Ishikawa (cell line): ENCODE measurements at regions not wholly inside any gene's neighbourhood (a gene's known extent, or its start where the extent isn't known, plus 50 kb on each side); places are given as distances from the start of the nearest gene placed in this dataset.

Source experiments
- CEBPB ChIP-seq: IDR thresholded peaks from 2 replicates; pipeline ENCODE4 v1.6.1; 2012
- CREB1 ChIP-seq: IDR thresholded peaks from 2 replicates; pipeline ENCODE4 v1.6.1; 2012; ENCODE audit warnings: low read depth
- EGR1 ChIP-seq: IDR thresholded peaks from 2 replicates; pipeline ENCODE4 v1.6.1; 2012
- EP300 ChIP-seq: IDR thresholded peaks from 2 replicates; pipeline ENCODE4 v1.6.1; 2012; ENCODE audit warnings: borderline replicate concordance
- FOXM1 ChIP-seq: IDR thresholded peaks from 2 replicates; pipeline ENCODE4 v1.6.1; 2012; ENCODE audit warnings: low read depth, borderline replicate concordance
- MAX ChIP-seq: IDR thresholded peaks from 2 replicates; pipeline ENCODE4 v1.6.1; 2012
- NFIC ChIP-seq: IDR thresholded peaks from 2 replicates; pipeline ENCODE4 v1.6.1; 2012
- RAD21 ChIP-seq: IDR thresholded peaks from 2 replicates; pipeline ENCODE4 v1.6.1; 2012; ENCODE audit warnings: low read depth
- REST ChIP-seq: IDR thresholded peaks from 2 replicates; pipeline ENCODE4 v1.6.1; 2012; ENCODE audit warnings: low read depth, mild to moderate bottlenecking
- TAF1 ChIP-seq: IDR thresholded peaks from 2 replicates; pipeline ENCODE4 v1.6.1; 2012; ENCODE audit warnings: low read depth, mild to moderate bottlenecking
- TCF12 ChIP-seq: IDR thresholded peaks from 2 replicates; pipeline ENCODE4 v1.6.1; 2012; ENCODE audit warnings: low read depth
- TEAD4 ChIP-seq: IDR thresholded peaks from 2 replicates; pipeline ENCODE4 v1.6.1; 2012
- USF1 ChIP-seq: IDR thresholded peaks from 2 replicates; pipeline ENCODE4 v1.6.1; 2012
- YY1 ChIP-seq: IDR thresholded peaks from 2 replicates; pipeline ENCODE4 v1.6.1; 2012; ENCODE audit warnings: low read depth
- ZBTB7A ChIP-seq: IDR thresholded peaks from 2 replicates; pipeline ENCODE4 v1.6.1; 2012; ENCODE audit warnings: low read depth

GRCh38 chr3:75078290-75078689, 463.8 kb upstream of the CNTN3 start:
- no peak for TF ChIP-seq CEBPB
- TF ChIP-seq CREB1: no peak

GRCh38 chr3:75082845-75083244, 468.4 kb upstream of the CNTN3 start:
- TF ChIP-seq EP300 (no peak), CEBPB (no peak), EGR1 (no peak), MAX (no peak), RAD21 (no peak), ZBTB7A (no peak), REST (no peak), TAF1 (no peak), TCF12 (no peak), USF1 (no peak), TEAD4 (no peak), NFIC (no peak), FOXM1 (no peak), YY1 (no peak), CREB1 (no peak)

DNA sequence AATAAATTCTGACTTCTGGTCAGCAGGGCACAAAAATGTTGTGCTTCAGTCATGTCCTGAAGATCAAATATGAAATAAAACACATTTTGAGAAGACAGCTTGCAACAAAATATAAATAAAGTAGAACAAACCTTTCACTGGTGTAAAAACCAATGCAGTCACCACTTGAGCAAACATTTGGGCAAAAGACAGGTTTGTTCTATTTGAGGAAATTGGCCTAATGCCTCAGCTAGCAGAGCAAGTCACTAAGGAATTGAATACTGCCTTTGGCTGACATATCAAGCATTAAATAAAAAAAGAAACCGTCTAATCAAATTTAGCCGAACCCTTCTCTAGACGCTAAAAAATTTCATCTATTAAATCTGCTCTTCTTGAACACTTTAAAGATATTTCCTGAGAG, 475.4 kb upstream of the CNTN3 start:
- TF ChIP-seq FOXM1 (no peak), YY1 (no peak), EP300 (no peak), TAF1 (no peak), EGR1 (no peak), RAD21 (no peak), MAX (no peak), USF1 (no peak), NFIC (no peak), CREB1 (no peak), TCF12 (no peak), CEBPB (no peak), REST (no peak), ZBTB7A (no peak), TEAD4 (no peak)

GRCh38 chr3:75101329-75102147, 487.1 kb upstream of the CNTN3 start:
- TF ChIP-seq ZBTB7A (no peak), RAD21 (no peak), EGR1 (no peak)

DNA sequence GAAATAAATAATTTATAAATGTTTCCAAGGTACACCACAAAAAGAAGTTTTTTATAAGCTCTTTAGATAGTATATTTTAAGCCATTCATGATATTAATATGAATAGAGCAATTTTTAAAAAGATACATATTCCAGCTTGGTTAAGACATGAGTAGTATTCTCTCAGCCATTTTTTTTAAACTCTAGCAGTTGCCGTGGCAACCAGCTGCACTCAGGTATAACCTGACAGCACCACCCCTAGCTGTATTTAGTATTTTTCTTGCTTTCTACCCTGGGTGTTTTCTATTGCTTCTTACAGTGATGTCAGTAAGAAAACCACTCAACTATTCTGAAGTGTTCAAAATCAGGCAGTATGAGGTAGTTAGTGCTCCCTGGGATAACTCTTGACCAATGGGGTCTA, 496.3 kb upstream of the CNTN3 start:
- TF ChIP-seq MAX (no peak), TCF12 (no peak), EGR1 (no peak)

GRCh38 chr3:75115695-75116094, 501.2 kb upstream of the CNTN3 start:
- TF ChIP-seq FOXM1 (no peak), TAF1 (no peak), CREB1 (no peak)
